ENCODE measurements at regions not wholly inside any gene's neighbourhood (a gene's known extent, or its start where the extent isn't known, plus 50 kb on each side); places are given as distances from the start of the nearest gene placed in this dataset.

- TF ChIP-seq CTCF (IDR thresholded peaks at IDR 0.05) (no peak), POLR2A (IDR thresholded peaks at IDR 0.05) (no peak)
Observed at GRCh38 chr9:107404161-107404560, 85.4 kb downstream of the KLF4 start.
